Mesothelial cell of epicardium (in vitro differentiated cells): ENCODE measurements at regions not wholly inside any gene's neighbourhood (a gene's known extent, or its start where the extent isn't known, plus 50 kb on each side); places are given as distances from the start of the nearest gene placed in this dataset.
"Not testable (repeated sequence)": the region's sequence is repeated elsewhere in the genome, so short reads cannot be mapped to it uniquely, and the experiment has no call there.

ENCODE experiments used
- DNase-seq, 2 experiments: peaks; one replicate each; pipeline ENCODE4 v3.0.0; 2021; ENCODE audit warnings: low spot score in 2 of 2; ENCODE audit not compliant: unreplicated experiment in 2 of 2
- H3K27ac Mint-ChIP-seq: 2 replicates; pipeline ENCODE4 v1.8.0; 2021; ENCODE audit warnings: mixed read lengths
- H3K27me3 Mint-ChIP-seq: 2 replicates; pipeline ENCODE4 v1.8.0; 2021; ENCODE audit warnings: low read depth, mixed read lengths
- H3K36me3 Mint-ChIP-seq: 2 replicates; pipeline ENCODE4 v1.8.0; 2021; ENCODE audit warnings: mixed read lengths
- H3K4me1 Mint-ChIP-seq: 2 replicates; pipeline ENCODE4 v1.8.0; 2021; ENCODE audit warnings: mixed read lengths
- H3K4me3 Mint-ChIP-seq: 2 replicates; pipeline ENCODE4 v1.8.0; 2021; ENCODE audit warnings: mild to moderate bottlenecking, moderate library complexity, mixed read lengths
- H3K9me3 Mint-ChIP-seq: 2 replicates; pipeline ENCODE4 v1.8.0; 2021; ENCODE audit warnings: mixed read lengths
- CTCF ChIP-seq: fragments of 200-600 bp; sonication (generic); IDR thresholded peaks from one replicate; pipeline ENCODE4 v1.5.0; 2021; ENCODE audit warnings: antibody characterized with exemption; ENCODE audit not compliant: unreplicated experiment

DNA sequence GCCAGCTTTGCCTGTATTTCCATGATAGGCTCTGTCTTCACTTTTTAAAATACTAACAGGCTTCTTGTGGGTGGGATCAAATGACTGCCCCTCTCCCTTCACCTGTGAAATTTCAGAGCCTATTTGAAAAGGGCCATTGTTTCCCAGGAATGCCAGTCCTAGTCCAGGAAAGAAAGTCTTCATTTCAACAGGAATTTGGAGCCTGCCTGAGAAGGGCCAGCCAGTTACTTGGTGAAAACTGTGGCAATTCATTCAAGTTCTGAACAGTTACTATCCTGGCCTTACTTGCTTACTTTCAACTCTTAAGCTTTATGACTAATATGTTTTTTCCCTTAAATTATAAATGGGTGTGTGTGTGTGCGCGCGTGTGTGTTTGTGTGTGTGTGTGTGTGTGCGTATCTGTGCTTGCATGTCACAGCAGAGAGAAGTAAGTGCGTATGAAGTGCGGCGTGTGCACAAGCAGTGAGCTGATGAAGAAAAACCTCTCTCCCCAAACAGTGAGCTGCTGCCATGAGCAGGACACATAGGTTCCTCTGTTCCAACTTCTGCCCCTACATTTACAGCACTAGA is 67.5 kb upstream of the RNPC3 start:
- no peak for TF ChIP-seq CTCF
- no peak for DNase-seq
- Mint-ChIP-seq H3K27ac (no peak overlapping the region), H3K4me1 (no peaks in the 10 kb centered on the region), H3K27me3 (no peaks in the 10 kb centered on the region), H3K36me3 (no peaks in the 10 kb centered on the region), H3K9me3 (no peaks in the 10 kb centered on the region), H3K4me3 (no peak overlapping the region)

DNA sequence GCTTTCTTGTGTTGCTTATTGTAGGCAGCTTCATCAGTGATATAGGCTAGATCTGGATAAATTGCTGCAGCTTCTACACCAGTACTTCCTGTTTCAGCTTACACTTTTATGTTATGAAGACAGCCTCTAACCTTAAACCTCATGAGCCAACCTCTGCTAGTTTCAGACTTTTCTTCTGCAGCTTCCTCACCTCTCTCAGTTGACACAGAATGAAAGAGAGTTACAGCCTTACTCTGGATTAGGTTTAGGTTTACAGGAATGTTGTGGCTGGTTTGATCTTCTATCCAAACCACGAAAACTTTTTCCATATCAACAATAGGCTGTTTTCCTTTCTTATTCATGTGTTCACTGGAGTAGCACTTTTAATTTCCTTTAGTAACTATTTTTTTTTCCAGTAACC is 76.9 kb upstream of the RNPC3 start:
- Mint-ChIP-seq H3K36me3 (no peaks in the 10 kb centered on the region), H3K27me3 (no peaks in the 10 kb centered on the region), H3K4me1 (no peaks in the 10 kb centered on the region), H3K9me3 (peaks cover 13% of the 10 kb centered on the region), H3K27ac (no peak overlapping the region), H3K4me3 (no peak overlapping the region)
- DNase-seq: no peak
- TF ChIP-seq CTCF: no peak

GRCh38 chr1:103447471-103447870 is 78.0 kb upstream of the RNPC3 start:
- DNase-seq: no peak
- H3K27me3 Mint-ChIP-seq: no peaks in the 10 kb centered on the region
- no peak overlapping the region for H3K27ac Mint-ChIP-seq
- H3K4me1 Mint-ChIP-seq: no peaks in the 10 kb centered on the region
- no peaks in the 10 kb centered on the region for H3K36me3 Mint-ChIP-seq
- H3K9me3 Mint-ChIP-seq: peaks cover 13% of the 10 kb centered on the region
- TF ChIP-seq CTCF: no peak
- no peak overlapping the region for H3K4me3 Mint-ChIP-seq

- Mint-ChIP-seq H3K4me1 (peaks cover 31% of the 10 kb centered on the region), H3K9me3 (peaks cover 12% of the 10 kb centered on the region), H3K4me3 (no peak overlapping the region), H3K27ac (no peak overlapping the region), H3K36me3 (no peaks in the 10 kb centered on the region), H3K27me3 (no peaks in the 10 kb centered on the region)
- DNase-seq: no peak
- TF ChIP-seq CTCF: no peak
Observed at GRCh38 chr1:103441342-103441741, 84.2 kb upstream of the RNPC3 start.

DNA sequence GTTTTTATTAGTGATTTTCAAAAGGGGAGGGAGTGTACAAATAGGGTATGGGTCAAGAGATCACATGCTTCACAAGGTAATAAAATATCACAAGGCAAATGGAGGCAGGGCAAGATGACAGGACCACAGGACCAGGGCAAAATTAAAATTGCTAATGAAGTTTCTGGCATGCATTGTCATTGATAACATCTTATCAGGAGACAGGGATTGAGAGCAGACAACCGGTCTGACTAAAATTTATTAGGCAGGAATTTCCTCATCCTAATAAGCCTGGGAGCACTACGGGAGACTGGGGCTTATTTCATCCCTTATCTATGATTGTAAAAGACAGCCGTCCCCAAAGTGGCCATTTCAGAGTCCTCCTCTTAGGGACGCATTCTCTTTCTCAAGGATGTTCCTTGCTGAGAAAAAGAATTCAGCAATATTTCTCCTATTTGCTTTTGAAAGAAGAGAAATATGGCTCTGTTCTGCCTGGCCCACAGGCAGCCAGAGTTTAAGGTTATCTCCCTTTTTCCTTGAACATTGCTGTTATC is 88.9 kb upstream of the RNPC3 start:
- not testable (repeated sequence) for H3K36me3 Mint-ChIP-seq, H3K27me3 Mint-ChIP-seq, H3K9me3 Mint-ChIP-seq, H3K4me3 Mint-ChIP-seq, H3K27ac Mint-ChIP-seq, DNase-seq
- peaks cover 26% of the 10 kb centered on the region for H3K4me1 Mint-ChIP-seq

DNA sequence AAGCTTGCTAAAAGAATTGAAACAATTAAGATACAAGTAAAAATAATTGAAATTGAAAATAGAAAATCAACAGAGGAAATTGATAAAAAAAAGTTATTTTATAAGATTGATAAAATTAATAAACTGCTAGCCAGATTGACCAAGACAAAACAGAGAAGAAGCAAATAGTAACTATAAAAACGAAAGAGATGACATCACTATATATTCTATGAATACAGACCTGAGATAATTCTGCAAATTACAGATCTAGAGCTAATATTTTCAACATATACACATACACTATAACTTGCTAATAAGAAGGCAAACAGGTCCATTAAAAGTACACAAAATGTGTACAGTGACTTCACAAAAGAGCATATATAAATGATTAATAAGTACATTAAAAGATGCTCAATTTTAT is 90.1 kb upstream of the RNPC3 start:
- Mint-ChIP-seq H3K9me3 (peaks cover 6% of the 10 kb centered on the region), H3K4me1 (peaks cover 17% of the 10 kb centered on the region), H3K4me3 (no peak overlapping the region), H3K27ac (no peak overlapping the region), H3K27me3 (no peaks in the 10 kb centered on the region), H3K36me3 (no peaks in the 10 kb centered on the region)
- no peak for DNase-seq
- TF ChIP-seq CTCF: no peak
